Myocyte (in vitro differentiated cells): ENCODE measurements at regions not wholly inside any gene's neighbourhood (a gene's known extent, or its start where the extent isn't known, plus 50 kb on each side); places are given as distances from the start of the nearest gene placed in this dataset.
"Not testable (repeated sequence)": the region's sequence is repeated elsewhere in the genome, so short reads cannot be mapped to it uniquely, and the experiment has no call there.

Experiments used
- DNase-seq: peaks from one replicate; pipeline ENCODE4 v3.0.0-alpha.2; 2012; ENCODE audit warnings: low read depth

DNA sequence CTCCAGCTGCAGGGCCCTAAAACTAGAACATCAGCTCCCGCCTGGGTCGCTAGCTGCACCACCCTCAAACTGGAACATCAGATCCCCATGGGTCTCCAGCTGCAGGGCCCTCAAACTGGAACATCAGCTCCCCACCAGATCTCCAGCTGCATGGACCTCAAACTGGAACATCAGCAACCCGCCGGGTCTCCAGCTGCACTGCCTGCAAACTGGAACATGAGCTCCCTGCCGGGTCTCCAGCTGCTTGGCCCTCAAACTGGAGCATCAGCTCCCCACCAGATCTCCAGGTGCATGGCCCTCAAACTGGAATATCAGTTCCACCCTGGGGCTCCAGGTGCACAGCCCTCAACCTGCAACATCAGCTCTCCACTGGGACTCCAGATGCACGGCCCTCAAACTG is 82.7 kb downstream of the TFRC start:
- DNase-seq: not testable (repeated sequence)

DNA sequence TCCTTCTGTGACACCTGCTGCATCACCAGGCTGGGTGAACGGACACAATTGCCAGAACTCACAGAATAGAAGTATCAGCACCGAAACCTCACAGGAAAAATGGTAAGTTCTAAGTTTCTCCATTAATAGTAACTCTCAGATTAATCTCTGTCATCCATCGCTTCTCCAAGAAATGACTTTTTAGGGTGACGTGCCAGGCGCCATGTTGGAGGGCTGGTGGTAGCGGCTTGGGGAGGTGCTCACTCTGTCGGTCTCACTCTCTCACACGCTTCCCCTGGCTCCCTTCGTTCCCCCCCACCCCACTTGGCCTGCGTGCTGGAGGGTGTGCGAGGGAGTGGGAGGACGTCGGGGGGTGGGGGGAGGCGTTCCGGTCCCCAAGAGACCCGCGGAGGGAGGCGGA is 85.6 kb downstream of the TFRC start:
- not testable (repeated sequence) for DNase-seq

DNA sequence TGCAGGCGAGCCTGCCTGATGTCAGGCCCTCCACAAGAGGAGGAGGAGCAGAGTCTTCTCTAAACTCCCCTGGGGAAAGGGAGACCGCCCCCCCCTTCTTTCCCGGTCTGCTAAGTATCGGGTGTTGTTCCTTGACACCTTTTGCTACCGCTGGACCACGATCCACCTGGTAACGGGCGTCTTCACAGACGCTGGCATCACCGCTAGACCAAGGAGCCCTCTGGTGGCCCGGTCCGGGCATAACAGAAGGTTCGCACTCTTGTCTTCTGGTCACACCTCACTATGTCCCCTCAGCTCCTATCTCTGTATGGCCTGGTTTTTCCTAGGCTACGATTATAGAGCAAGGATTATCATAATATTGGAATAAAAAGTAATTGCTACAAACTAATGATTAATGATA is 86.0 kb upstream of the TNK2 start:
- DNase-seq: peak; percentile 45

DNA sequence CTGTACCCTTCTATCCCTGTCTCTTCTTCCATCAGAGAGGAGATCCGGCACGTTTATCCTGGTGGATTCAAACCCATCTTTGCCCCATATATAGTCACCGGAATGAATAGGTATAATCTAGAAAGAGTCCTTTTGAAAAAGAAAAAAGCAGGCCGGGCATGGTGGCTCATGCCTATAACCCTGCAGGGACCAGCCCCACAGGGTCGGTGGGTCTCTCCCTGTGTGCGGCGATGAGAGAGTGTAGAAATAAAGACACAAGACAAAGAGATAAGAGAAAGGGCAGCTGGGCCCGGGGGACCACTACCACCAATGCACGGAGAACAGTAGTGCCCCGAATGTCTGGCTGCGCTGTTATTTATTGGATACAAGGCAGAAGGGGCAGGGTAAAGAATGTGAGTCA is 85.3 kb upstream of the TNK2 start:
- DNase-seq: not testable (repeated sequence)

DNA sequence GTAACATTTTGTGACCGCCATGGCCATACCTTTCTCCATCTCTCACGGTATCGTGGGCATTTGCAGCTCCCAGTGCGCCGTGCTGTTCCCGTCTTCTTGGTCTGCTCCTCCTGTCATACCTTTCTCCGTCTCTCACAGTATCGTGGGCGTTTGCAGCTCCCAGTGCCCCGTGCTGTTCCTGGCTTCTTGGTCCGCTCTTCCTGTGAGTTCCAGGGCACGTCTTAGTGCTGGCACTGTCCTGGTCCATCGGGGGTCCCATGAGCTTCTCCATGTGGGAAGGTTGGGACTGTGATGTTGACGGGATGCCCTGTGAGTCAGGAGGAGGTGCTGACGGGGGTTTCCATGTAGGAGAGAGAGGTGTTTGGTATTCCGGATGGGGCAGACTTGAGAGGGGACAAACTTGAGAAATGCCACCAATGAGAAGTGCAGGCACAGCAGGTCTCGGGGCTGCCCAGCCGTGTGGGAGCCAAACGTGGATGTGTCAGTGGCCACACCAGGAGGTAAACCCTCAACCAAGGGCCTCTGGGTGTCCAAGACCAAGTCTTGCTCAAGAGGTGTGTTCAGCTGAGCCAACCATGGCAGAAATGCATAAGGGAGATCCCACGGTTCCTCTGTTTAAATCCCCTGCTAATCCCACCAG is 84.7 kb upstream of the TNK2 start:
- DNase-seq: not testable (repeated sequence)

DNA sequence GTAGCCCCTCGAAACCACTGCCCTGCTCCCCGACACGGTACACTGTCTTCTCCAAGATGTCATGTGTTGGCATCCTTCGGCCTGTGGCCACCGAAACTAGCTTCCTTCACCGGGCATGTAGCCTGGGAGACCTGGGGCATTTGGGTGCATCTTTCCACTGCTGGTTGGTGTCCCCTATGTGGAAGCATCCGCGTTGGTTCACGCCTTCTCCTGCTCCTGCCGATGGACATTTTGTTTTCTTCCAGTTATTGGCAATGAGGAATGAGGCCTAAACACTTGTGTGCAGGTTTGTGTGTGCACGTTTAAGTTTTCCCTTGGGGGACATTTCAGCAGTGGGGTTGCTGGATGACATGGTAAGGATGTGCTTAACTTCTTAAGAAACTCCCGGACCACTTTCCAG is 83.6 kb upstream of the TNK2 start:
- DNase-seq: not testable (repeated sequence)

DNA sequence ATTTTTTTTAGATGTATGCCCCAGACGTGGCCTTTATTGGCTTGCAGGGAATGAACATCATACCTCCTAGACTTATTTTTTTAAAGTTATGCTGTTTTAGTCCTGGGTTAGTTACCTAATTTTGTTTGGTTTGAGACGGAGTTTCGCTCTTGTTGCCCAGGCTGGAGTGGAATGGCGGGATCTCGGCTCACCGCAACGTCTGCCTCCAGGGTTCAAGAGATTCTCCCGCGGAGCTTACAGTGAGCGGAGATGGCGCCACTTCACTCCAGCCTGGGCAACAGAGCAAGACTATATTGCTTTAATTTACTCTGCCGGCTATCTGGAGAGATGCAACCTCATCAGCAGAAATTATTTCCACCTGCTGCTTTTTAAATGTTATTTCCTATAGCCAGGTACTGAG is 82.9 kb upstream of the TNK2 start:
- not testable (repeated sequence) for DNase-seq

DNA sequence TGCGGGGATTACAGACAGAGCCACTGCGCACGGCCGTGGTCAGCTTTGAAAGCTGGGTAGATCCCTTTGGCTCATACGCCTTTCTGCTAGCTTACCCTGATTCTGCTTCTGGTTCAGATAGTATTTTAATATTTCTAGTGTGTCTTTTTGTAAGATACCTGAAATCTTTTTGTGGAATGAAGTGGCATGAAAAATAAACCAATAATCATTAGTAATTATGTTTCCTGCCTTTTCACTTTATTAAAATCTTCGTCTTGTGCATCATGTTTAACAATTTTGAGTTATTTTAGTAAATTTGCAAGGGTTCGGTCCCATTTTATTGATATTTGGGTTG is 82.5 kb upstream of the TNK2 start:
- DNase-seq: not testable (repeated sequence)

DNA sequence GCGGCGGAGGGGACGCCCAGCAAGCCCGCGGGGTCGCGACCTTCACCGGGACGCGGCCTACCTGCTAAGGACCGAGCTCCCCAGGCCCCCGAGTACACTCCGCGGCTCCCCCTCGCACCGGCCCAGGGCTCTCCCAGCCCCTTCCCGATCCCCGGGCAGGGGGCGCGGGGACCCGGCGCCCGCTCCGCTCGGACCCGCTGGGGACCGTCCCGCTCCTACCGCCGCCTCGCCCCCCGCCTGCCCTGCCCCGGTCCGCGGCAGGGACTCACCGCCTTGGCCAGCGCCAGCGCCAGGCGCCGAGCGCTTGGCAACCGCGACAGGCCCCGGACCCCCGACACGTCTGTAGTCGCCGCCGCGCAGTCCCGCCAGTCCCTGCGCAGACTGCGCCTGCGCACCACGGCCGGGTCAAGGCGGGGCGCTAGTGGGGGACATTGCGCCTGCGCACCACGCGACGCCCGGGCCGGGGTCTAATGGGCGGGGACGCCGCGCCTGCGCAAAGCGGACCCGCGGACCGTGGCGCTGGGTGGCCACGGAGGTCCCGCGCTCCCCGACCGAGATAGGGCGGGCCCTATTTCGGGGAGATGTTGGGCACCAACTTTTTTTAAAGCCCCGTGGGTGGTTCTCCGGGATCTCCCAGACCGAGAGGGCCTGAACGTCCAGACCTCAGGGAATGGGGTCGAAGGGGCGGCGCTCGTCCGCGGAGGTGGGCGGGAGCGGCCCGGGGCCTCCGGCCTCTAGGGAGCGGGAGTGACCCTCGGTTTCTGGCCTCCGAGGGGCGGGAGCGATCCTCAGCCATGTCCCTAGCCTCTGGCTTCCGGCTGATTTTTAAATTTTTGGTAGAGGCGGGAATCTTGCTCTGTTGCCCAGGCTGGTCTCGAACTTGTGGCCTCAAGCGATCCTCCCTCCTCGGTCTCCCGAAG is 81.8 kb upstream of the TNK2 start:
- peak; percentile 83 for DNase-seq

DNA sequence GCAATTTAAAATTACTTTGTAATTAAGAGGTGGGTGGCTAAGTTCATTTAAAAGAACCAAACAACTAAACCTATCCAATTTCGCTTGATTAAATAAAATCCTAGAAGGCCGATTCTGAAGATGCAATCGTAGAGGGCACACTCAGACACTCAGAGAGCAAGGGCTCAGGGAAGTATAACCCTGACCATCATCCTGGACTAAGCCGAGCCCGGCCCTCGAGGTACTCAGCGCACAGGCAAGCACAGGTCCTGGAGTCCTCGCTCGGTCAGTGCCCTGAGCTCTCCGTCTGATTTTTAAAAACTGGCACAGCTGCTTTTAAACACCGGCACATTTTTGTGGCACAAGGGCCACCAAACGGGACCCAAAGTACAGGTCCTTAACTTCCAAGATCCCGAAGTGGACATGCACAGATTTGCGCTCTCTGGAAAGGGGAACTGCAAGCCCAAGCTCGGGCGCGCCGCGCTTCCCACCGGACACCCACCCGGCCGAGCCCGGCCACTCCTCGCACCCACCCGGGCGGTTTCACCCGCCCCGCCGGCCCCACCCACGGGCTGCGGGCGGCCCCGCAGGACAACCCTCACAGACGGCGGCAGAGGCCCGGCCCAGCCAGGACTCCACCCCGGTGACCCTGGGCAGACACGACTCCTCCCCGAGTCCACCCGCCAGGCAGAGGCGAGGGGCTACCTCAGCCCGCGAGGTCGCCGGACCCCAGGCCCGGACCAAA is 81.0 kb upstream of the TNK2 start:
- DNase-seq: peak; percentile 29

DNA sequence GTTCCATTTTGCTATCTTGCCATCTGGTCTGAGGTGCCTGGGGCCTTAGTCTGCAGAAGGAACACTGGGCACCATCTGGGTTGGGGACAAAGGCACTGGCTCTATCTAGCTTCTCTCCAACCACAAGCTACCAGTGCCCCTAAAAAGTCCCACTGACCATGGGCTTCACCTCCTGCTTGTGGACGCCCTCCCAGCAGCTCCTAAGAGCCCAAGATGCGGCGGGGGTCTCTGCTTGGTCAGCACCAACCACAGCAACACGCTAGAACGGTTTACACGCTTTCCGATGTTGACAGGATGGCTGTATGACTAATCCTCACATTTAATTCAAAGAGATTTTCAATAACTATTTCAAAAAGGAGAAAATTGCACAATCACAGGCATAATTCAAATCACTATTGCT is 80.4 kb upstream of the TNK2 start:
- DNase-seq: not testable (repeated sequence)

DNA sequence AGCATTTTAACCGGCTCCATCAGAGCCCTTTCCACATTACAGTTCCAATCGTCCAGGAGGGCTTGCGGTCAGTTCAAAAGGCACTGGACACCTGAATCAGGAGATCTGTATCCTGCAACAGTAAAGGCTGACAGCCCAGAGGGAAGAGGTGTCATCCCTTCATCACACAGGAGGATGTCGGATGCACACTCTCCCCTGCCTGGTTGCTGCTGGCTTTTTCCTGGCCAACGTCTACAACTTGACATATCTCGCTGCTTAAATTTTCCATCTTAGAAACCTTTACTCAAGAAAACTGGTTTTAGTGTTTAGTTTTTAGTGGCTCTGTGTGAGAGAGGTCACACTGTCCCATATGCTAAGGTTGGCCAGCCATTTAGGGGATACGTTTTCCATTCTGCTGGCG is 78.7 kb upstream of the TNK2 start:
- DNase-seq: not testable (repeated sequence)

DNA sequence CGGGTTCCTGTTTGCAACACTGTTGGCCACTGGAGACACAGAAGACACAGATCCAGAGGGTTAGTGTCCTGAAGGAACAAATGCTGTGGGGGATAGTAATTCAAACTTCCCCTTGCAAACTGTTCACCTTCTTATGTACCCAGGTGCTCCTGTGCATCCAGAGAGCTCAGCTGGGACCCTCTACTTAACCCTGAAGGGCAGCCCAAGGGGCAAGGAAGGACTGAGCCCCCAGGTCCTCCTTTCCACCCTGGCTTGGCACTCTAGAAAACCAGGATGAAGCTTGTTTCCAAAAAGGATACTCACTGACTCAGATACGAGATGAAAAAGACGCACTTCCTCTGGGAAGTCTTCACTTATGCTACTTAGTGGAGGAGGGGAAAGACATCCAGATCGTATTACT is 78.2 kb upstream of the TNK2 start:
- DNase-seq: not testable (repeated sequence)

DNA sequence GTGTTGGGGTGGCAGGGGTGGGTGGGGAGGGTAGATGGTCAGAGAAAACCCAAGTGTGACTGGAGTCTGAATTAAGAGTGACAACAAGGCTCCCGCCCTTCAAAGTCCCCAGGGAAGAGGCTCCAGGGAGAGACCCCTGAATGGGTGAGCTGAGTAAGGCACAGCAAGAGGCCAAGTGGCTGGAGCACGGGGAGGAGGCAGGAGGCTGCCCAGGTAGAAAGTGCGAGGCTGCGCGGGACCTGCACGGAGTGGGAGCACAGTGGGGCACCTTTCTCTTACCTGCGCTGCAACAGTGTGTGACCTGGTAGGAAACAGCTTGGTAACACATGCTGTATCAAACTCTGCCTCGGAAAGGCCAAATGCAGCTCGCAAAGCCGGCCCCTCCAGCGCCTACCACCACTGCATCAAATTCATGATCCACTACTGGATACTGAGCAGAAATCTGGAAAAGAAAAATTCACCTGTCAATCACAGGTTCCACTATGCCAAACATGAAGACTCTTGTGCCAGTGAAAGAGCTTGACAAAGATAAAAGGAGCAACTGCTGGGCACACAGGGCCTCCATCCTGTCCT is 77.1 kb upstream of the TNK2 start:
- DNase-seq: not testable (repeated sequence)

DNA sequence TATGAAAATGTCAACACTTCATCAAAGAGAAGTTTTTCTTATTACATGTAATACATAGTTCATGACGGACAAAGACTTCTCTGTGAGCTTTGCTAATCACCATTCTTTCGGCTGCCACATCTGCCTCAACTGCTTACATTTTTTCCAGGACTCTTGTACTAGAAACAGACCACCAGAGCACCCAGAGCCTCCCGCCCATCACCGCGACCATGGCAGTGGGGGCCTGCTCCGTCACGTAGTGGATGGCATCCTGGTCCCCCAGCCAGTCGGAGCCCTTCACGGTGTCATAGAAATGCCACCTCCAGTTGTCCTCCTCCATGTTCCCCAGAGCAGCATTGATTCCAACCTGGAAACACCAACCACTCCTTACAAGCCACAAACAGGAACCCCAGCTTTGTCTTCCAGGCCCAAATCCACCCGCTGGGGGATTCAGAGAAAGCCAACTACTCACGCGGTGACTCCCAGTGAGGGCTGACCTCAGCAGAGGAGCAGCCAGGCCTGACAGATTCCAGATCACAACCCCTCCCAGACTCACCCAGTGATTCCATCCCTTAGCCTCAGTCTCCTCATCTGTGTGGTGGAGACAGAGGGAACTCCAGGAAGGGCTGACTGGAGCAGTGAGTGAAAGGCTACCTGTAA is 76.2 kb upstream of the TNK2 start:
- DNase-seq: not testable (repeated sequence)

DNA sequence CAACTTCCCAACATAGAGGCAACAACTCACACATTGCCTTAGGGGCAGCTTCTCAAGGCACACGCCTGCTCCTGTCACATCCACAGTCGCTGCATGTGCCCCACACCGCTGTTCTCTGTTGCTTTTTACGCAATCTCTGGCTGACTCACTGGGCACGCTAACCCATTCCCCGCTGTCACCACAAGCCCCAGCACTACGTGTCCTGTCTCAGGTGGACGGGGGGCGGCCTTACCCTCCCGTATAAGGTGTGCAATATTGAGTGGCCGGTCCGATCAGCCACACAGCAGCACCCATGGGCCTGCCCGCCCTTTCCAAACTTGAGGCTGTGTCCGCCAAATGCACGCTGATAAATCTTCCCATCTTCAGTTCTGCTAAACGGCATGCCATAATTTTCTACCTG is 75.5 kb upstream of the TNK2 start:
- not testable (repeated sequence) for DNase-seq

DNA sequence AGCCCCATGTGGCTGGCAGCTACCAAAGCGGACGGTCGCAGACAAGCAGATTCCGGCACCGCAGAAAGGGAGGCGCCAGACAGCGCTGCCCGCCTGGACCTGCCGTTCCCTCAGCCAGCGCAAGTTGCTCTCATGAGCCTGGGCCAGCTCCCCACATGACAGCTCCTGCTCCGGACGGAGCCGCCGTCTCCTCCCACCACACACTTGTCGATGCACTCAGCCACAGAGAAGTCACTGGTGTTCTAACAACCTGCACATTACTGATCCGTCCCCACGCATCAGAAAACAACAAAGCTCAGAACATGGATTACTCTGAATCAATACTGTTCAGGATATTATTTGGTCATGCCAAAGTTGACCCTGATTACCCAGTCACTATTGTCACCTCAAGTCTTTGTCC is 74.4 kb upstream of the TNK2 start:
- DNase-seq: not testable (repeated sequence)

DNA sequence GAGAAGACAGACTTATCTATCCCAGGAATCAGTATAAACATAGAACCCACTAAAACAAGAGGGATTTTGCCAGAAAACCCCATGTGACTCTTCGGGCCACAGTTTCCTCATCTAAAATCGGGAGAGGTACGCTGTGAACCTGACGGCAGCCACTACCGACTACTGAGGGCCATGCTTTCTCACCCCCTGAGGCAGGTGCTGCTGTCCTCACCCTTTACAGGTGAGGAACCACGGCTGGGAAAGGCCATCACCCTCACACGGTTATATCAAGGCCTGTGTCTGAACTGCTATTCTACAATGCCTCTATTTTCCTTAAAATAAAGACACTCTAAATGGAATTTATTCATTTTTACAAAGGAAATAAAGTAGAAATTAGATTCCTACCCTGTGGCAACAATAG is 73.4 kb upstream of the TNK2 start:
- DNase-seq: not testable (repeated sequence)

DNA sequence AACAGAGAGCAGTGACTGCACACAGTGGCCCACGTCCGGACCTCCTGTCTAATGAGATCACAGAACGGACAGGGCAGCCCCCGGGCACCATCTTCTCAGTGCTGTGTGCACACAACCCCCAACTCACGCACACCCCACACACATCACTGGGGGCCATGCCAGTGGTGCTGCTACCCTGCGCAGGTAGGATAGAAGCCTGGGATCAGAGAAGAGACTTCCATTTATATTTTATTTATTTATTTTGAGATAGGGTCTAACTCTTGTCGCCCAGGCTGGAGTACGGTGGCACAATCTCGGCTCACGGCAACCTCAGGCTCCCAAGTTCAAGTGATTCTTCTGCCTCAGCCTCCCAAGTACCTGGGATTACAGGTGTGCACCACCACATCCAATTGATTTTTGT is 71.5 kb upstream of the TNK2 start:
- DNase-seq: not testable (repeated sequence)

DNA sequence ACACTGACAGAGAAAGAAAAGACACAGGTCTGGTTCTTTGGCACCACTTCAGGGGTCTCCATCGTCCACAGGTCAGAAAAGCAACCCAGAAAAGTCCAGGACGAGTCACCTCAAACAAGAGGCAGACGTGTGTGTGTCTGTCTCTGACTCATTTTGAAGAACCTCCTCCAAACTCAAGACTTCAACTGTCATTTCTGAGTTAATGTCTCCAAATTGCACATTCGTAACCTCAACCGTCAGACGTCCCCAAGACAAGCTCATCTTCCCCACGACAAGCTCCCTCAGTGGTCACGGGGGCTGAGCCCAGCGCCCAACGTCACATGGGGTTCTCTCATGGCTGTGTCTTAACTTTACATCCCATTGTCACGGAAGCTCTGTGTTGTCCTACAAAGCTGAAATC is 70.2 kb upstream of the TNK2 start:
- DNase-seq: not testable (repeated sequence)

DNA sequence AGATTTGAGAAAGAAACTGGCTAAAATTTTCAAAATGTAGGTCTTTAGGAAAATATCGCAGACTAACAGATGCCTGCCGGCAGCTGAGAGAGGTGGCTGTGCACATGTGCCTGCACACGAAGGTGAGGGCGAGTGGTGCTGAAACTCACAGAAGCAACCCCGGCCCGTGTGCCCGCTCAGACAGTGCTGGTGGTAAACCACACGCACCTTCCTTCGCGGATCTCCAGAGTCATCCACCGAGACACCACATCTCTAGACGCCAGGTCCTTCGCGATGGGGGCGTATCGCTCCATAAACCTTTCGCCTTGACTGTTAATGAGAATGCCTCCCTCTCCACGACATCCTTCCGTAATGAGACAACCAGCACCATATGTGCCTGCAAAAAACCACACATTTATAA is 68.5 kb upstream of the TNK2 start:
- DNase-seq: not testable (repeated sequence)
